ENCODE measurements at regions not wholly inside any gene's neighbourhood (a gene's known extent, or its start where the extent isn't known, plus 50 kb on each side); places are given as distances from the start of the nearest gene placed in this dataset.

DNA sequence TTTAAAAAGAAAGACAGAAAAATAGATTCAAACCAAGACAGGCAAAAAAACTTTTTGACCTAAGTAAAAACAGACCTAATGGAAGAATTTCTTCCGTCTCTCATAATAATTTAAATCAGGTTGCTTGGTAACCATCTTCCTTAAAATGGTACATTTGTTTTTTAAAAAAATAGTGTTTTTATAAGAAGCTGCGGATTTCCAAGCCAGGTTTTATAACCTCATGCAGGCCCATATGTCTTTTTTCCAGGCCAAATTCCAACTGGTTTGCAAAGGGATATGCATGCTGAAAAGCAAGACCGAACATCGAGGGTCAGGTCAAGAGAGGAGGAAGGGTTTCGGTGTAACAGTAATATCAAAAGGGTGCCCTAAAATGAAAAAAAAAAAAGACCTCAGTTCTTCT lies 172.9 kb downstream of the MAIP1 start:
- no peak overlapping the region for H3K4me3 ChIP-seq (ENCODE audit: low read depth, low read length)
- DNase-seq (ENCODE audit: low read depth), result no peak

DNA sequence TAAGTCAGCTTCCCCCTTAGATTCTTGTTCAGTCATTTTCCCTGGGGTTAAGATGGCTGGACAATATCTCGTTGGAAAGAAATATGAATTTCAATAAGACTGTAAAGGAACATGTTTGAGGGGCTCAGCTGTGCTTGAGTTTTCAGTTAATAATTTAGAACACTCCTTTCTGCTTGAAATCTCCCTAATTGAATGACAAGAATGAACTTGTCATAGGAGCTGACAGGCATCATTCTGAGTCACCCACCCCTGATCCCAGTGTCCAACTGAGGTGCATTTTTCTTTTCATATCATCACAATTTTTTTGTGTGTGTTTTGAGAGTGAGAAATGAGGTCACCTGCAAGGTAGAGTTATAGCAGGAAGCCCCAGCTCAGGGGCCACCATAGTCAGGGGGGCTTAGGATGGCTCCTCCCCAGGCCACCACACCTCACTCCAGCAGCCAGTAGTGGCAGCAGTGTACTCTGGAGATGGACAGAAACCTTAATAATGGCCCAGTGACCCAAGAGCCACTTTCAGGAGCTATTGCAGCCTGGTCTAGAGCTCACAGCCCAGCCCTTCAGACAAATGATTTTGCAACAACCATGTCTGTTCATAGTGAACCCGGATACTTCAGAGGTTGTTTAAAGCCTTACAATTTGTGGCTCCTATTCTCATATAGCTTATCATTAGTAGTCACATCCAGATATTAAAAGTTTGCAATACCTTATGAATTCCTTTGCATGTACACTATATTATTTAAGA lies 174.5 kb downstream of the MAIP1 start:
- no peak overlapping the region for H3K4me3 ChIP-seq (ENCODE audit: low read depth, low read length)
- no peak for DNase-seq (ENCODE audit: low read depth)

DNA sequence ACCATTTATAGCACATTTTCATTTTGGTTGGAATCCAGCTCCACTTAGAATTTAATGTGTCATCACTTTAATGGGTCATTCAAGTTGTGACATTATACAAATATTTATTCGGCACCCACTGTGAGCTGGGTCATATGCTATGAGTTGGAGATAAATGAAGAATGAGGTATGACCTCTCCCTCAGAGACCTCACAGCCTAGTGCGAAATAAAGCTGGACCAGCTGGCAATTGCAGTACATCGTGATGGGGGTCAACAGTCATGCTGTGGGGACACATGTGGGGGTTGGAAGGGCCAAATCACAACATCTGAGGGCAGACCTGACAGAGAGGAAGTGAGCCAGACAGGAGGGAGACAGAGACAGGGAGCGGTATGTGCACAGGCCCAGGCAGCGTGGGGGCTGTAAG lies 175.4 kb downstream of the MAIP1 start:
- no peak for DNase-seq (ENCODE audit: low read depth)
- H3K4me3 ChIP-seq (ENCODE audit: low read depth, low read length), result no peak overlapping the region

- no peak for DNase-seq (ENCODE audit: low read depth)
- no peak overlapping the region for H3K4me3 ChIP-seq (ENCODE audit: low read depth, low read length)
Measured at GRCh38 chr2:200131307-200131706, 175.2 kb upstream of the SPATS2L start.

GRCh38 chr2:200135082-200135481 lies 171.4 kb upstream of the SPATS2L start:
- H3K4me3 ChIP-seq (ENCODE audit: low read depth, low read length), result no peak overlapping the region
- DNase-seq (ENCODE audit: low read depth), result no peak

GRCh38 chr2:200136655-200137054 lies 169.8 kb upstream of the SPATS2L start:
- no peak overlapping the region for H3K4me3 ChIP-seq (ENCODE audit: low read depth, low read length)
- no peak for DNase-seq (ENCODE audit: low read depth)

- no peak overlapping the region for H3K4me3 ChIP-seq (ENCODE audit: low read depth, low read length)
- no peak for DNase-seq (ENCODE audit: low read depth)
Measured at GRCh38 chr2:200137271-200137670, 169.2 kb upstream of the SPATS2L start.

- no peak for DNase-seq (ENCODE audit: low read depth)
- no peak overlapping the region for H3K4me3 ChIP-seq (ENCODE audit: low read depth, low read length)
Measured at GRCh38 chr2:200137691-200138090, 168.8 kb upstream of the SPATS2L start.

DNA sequence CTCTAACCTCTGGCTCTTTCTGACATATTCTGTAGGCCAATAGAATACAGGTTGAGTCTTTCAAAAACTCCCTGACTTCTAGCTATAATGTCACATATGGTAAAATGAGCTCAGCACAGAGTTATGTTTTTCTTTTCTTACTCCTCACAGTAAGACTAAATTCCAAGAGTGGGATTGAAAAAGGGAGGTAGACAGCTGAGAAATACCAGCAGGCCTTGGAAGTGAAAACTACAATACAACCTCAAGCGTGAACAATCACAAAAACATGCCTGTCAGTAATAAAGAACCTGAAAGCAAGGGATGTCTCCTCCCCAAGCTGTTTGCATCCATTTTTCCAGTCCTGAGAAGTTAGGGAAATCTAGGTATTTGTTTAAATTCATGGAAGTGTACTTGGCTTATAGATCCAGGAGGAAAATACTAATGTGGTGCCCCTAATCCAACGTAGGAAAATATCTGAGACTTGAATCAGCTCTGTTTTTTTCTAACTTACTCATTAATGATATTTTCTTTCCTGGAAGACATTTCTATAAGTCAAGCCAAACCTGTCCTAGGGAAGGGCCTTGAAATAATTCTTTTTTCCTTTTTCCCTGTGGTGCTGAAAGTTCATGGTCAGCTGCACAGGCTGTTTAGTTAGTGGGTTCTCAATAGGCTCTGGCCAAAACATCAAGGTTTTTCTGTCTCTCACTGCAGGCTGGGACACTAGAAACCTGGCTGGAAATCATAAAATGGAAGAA lies 167.9 kb upstream of the SPATS2L start:
- no peak overlapping the region for H3K4me3 ChIP-seq (ENCODE audit: low read depth, low read length)
- no peak for DNase-seq (ENCODE audit: low read depth)

DNA sequence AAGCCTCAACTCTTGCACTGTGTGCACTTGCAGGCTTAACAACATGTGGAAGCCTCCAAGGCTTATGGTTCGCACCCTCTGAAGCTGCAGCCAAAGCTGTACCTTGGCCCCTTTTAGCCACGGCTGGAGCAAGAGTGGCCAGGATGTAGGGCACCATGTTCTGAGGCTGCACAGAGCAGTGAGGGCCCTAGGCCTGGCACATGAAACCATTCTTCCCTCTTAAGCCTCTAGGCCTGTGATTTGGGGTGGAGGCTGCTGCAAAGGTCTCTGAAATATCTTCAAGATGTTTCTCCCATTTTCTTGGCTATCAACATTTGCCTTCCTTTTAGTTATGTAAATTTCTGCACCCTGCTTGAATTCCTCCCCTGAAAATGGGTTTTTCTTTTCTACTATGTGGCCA lies 161.9 kb upstream of the SPATS2L start:
- DNase-seq (ENCODE audit: low read depth), result no peak
- H3K4me3 ChIP-seq (ENCODE audit: low read depth, low read length), result no peak overlapping the region

- H3K4me3 ChIP-seq (ENCODE audit: low read depth, low read length), result no peak overlapping the region
- no peak for DNase-seq (ENCODE audit: low read depth)
Measured at GRCh38 chr2:200146501-200146900, 160.0 kb upstream of the SPATS2L start.

- no peak for DNase-seq (ENCODE audit: low read depth)
- H3K4me3 ChIP-seq (ENCODE audit: low read depth, low read length), result no peak overlapping the region
Measured at GRCh38 chr2:200147371-200147770, 159.1 kb upstream of the SPATS2L start.

DNA sequence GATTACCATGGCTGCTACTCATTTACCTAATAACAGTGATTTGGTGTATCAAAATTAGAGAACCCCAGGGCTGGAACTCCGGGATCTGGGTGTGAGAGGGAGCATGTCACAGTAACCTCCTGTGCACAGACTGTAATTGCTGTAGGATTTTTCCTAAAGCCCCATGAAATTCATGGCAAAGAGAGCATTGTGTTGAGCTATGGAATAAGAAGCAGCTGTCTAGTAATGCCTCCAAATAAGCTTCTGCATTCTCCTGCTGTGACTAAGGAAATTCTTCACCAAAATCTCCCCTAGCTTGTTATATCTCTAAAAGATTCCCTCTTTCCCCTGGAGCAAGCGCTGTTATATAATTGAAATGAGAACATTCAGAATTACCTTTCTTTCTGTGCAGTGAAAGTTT lies 158.1 kb upstream of the SPATS2L start:
- no peak overlapping the region for H3K4me3 ChIP-seq (ENCODE audit: low read depth, low read length)
- no peak for DNase-seq (ENCODE audit: low read depth)

DNA sequence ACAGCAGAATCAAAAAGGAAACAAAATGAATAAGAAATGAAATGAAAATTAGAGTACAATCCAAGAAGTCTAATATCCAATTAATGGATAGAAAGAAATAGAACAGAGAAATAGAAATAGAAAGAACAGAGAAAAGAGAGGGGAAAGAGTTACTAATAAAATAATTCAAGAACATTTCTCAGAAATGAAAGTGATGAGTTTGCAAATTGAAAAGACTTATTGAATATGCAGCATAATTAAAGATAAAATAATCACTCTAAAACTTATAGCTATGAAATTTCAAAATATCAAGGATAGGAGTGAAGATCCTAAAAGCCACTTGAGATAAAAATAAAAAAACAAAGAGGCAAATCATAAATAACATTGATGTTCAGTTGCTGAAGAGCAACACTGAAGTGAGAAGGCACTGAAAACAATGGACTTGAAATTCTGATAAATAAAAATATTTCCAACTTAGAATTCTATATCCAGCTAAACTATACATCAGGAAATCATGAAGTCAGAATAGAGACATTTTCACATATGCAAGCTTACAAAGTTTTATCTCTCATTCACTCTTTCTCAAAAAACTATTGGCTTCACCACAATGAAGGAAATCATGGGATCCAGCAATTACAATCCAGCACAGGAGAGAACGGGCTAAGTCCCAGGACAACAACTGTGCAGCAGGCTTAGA lies 155.9 kb upstream of the SPATS2L start:
- no peak for DNase-seq (ENCODE audit: low read depth)
- no peak overlapping the region for H3K4me3 ChIP-seq (ENCODE audit: low read depth, low read length)

DNA sequence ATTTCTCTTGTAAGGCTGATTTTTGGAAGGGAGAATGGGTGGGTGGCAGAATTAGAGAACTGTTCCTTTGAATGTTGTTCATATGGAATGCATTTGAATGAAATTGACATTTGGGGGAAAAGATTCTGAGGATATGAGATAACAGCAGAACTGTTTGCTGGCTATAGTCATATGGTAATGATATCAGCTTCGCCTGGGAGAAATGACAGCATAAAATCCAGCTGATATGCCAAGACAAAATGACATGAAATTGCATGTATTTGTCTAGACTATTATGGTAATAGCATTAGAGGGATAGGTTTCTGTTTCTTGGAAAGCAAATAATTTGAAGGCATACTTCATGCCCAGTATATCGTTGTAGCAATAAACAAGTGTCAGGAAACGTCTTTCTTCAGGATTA lies 150.8 kb upstream of the SPATS2L start:
- DNase-seq (ENCODE audit: low read depth), result no peak
- H3K4me3 ChIP-seq (ENCODE audit: low read depth, low read length), result no peak overlapping the region

- peak; percentile 85 for DNase-seq (ENCODE audit: low read depth)
- H3K4me3 ChIP-seq (ENCODE audit: low read depth, low read length), result peak overlapping the region; percentile 35
Measured at GRCh38 chr2:200156166-200156835, 150.2 kb upstream of the SPATS2L start.

DNA sequence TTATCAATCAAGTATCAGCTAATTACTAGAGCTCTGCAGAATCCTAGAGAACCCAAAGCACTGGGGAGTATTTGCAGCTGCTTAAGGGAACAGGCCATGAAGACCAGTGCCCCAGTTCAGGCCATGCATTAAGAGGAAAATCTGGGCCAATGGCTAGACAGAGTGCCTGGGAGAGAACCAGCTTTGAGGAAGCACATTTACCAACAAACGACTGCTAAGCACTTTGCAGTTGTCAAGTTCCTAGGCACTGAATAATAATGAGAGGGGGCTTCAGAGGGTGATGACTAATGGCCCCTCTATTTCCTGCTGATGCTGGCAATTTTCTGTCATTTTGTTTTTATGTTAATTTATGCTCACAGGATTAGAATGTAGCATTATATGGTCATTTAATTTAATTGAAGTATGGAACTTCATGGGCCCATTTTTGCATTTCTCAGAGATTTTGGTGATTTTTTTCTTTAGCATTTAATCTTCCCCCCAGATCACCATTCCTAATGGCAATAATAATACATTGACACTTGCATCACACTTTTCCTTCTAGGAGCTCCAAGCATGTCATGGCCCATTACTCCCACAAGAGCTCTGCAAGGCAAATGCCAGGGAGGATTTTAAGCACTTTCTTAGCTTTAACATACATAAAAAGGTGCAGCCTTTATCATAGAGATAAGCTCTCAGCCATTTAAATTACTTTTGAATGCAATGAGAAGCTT lies 147.7 kb upstream of the SPATS2L start:
- DNase-seq (ENCODE audit: low read depth), result no peak
- no peak overlapping the region for H3K4me3 ChIP-seq (ENCODE audit: low read depth, low read length)

DNA sequence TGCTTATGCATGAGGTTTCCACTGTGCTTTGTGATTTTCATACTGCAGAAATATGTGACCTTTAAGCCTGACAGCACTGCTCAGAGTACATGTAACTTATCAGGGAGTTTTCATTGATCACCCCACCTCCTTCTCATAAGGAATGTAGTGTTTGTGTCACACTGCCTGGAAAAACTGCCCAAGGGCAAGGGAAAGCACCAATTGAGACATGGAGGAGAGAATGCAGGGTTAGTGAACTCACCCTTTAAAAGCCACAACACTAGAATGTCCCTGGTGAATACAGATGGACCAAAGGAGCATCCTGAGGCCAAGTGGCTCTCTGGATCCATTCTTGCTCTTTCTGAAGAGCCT lies 147.2 kb upstream of the SPATS2L start:
- no peak overlapping the region for H3K4me3 ChIP-seq (ENCODE audit: low read depth, low read length)
- no peak for DNase-seq (ENCODE audit: low read depth)

Measured in skeletal muscle cell (primary cell).